HG02759 (cell line): ENCODE measurements at regions not wholly inside any gene's neighbourhood (a gene's known extent, or its start where the extent isn't known, plus 50 kb on each side); places are given as distances from the start of the nearest gene placed in this dataset.
"Not testable (repeated sequence)": the region's sequence is repeated elsewhere in the genome, so short reads cannot be mapped to it uniquely, and the experiment has no call there.

ENCODE experiments used
- ATAC-seq: cut with Tn5 transposase; IDR thresholded peaks from one replicate; pipeline ENCODE4 v1.9.1; 2021; ENCODE audit warnings: mild to moderate bottlenecking, moderate library complexity; ENCODE audit not compliant: unreplicated experiment

GRCh38 chr13:78160793-78161192 is 242.2 kb upstream of the EDNRB start:
- ATAC-seq = no peak

GRCh38 chr13:78152415-78152814 is 233.8 kb upstream of the EDNRB start:
- no peak for ATAC-seq

GRCh38 chr13:78147905-78148304 is 229.3 kb upstream of the EDNRB start:
- no peak for ATAC-seq

- ATAC-seq = no peak
Measured at GRCh38 chr13:78145276-78145675, 226.6 kb upstream of the EDNRB start.

- ATAC-seq = no peak
Measured at GRCh38 chr13:78139765-78140164, 221.1 kb upstream of the EDNRB start.

GRCh38 chr13:78138756-78139155 is 220.1 kb upstream of the EDNRB start:
- ATAC-seq = no peak

- ATAC-seq = peak; percentile 91
Measured at GRCh38 chr13:78137404-78138142, 218.9 kb upstream of the EDNRB start.

- ATAC-seq = no peak
Measured at GRCh38 chr13:78136966-78137365, 218.3 kb upstream of the EDNRB start.

GRCh38 chr13:78133511-78133910 is 214.9 kb upstream of the EDNRB start:
- no peak for ATAC-seq

GRCh38 chr13:78131811-78132210 is 213.2 kb upstream of the EDNRB start:
- ATAC-seq = no peak

GRCh38 chr13:78131346-78131745 is 212.7 kb upstream of the EDNRB start:
- no peak for ATAC-seq

- no peak for ATAC-seq
Measured at GRCh38 chr13:78129823-78130222, 211.2 kb upstream of the EDNRB start.

GRCh38 chr13:78129359-78129758 is 210.7 kb upstream of the EDNRB start:
- no peak for ATAC-seq

- ATAC-seq = peak; percentile 77
Measured at GRCh38 chr13:78121459-78122348, 203.1 kb upstream of the EDNRB start.

GRCh38 chr13:78121001-78121400 is 202.4 kb upstream of the EDNRB start:
- ATAC-seq = no peak

GRCh38 chr13:78120144-78120543 is 201.5 kb upstream of the EDNRB start:
- ATAC-seq = not testable (repeated sequence)

GRCh38 chr13:78117070-78117469 is 198.4 kb upstream of the EDNRB start:
- ATAC-seq = not testable (repeated sequence)

GRCh38 chr13:78105656-78106055 is 187.0 kb upstream of the EDNRB start:
- ATAC-seq = no peak

- no peak for ATAC-seq
Measured at GRCh38 chr13:78103936-78104335, 185.3 kb upstream of the EDNRB start.

GRCh38 chr13:78102741-78103140 is 184.1 kb upstream of the EDNRB start:
- ATAC-seq = no peak

GRCh38 chr13:78102121-78102677 is 183.6 kb upstream of the EDNRB start:
- no peak for ATAC-seq

- ATAC-seq = no peak
Measured at GRCh38 chr13:78100486-78100885, 181.9 kb upstream of the EDNRB start.
